G401 (cell line): ENCODE measurements at regions not wholly inside any gene's neighbourhood (a gene's known extent, or its start where the extent isn't known, plus 50 kb on each side); places are given as distances from the start of the nearest gene placed in this dataset.
A peak's percentile ranks its signal among the peaks of the same experiment; 100 is the strongest.

Experiments used
- DNase-seq: peaks from one replicate; pipeline ENCODE4 v3.0.0-alpha.2; 2015; ENCODE audit warnings: low spot score
- in situ Hi-C: cut with HindIII; loops from 2 replicates; pipeline ENCODE4 v1.10.0; 2016; ENCODE audit warnings: low sequenced_read_pairs, mixed read lengths

- in situ Hi-C loops = no loop called here
- DNase-seq = no peak
Measured at GRCh38 chr2:67462738-67463496, 65.8 kb downstream of the ETAA1 start.

GRCh38 chr2:67463810-67464209, 66.7 kb downstream of the ETAA1 start:
- DNase-seq = no peak
- in situ Hi-C loops = no loop called here

DNA sequence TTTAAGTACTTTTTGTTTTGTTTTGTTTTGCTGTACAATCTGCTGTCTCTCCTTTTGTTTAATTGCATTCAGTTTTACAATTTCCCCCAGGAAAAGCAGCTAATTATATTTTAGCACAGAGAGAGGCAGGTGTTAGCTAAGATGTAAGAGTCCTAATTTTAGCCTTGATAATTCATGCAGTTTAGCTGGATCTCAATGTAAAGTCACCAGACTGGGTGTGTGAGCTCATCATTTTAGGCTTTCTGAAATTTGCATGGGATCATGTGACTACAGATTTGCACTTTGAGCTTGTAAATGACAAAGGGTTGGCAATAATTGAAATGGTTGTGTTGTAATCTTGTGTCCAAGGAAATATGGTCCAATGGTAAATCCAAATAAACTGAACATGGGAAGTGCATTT, 68.5 kb downstream of the ETAA1 start:
- in situ Hi-C loops = no loop called here

DNA sequence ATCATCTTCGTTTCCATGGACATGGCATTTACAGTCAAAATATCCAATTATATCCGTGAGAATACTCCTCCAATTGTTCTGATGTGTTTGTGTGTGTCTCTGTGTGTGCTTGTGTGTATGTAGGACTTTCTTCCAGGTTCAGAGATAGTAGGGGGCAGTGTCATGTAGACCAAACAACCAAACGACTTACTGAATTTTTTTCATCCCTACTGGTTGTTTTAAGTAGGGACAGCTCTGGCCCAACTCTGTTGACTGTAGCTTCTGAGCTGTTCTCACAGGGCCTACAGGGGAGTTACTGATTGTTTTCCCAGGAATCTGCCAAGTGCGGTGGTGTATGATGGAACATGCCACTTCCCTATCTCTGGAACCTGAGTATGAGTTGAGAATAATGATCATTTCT, 69.6 kb downstream of the ETAA1 start:
- DNase-seq = no peak
- in situ Hi-C loops = no loop called here

More for the DNA sequence above, 68.5 kb downstream of the ETAA1 start:
- DNase-seq = no peak

DNA sequence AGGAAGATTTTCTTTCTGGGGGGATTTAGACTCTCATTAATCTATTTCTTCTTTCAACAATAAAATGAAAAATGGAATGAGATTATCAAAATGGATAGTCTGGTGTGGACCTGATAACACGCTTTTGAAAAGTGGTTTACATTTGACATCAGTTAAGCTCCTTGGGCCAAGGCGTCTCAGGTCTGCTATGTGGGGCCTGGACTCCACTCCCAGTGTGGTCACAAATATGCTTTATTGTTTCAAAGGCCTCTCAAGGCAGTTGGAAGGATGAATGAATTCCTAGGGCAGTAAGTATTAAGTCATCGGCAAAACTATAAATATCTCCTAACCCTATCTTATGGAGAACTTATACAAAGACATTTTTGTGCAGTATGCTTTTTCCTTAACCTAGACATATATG, 74.5 kb downstream of the ETAA1 start:
- in situ Hi-C loops = no loop called here
- DNase-seq = no peak

- in situ Hi-C loops = no loop called here
- DNase-seq = peak; percentile 39
Measured at GRCh38 chr2:67476809-67477790, 80.0 kb downstream of the ETAA1 start.

GRCh38 chr2:67479261-67479660, 82.1 kb downstream of the ETAA1 start:
- in situ Hi-C loops = no loop called here
- DNase-seq = no peak

DNA sequence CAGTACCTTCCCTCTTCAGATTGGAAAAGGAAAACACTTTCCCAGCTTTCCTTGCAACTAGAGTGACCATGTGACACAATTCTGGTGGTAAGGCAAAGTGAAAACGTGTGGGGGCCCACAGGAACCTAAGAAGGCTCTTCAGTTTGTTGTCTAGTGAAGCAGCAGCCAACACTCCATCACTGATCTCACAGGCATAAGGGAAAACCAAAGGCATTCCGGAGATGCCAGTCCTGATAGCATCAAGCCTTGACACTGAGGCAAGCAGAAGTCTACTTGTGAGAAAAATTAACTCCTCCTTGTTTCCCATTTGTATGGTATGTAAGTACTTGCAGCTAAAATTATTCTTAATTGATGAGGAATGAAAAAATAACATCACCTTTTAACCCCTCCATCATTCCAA, 88.3 kb downstream of the ETAA1 start:
- no peak for DNase-seq
- in situ Hi-C loops = no loop called here

DNA sequence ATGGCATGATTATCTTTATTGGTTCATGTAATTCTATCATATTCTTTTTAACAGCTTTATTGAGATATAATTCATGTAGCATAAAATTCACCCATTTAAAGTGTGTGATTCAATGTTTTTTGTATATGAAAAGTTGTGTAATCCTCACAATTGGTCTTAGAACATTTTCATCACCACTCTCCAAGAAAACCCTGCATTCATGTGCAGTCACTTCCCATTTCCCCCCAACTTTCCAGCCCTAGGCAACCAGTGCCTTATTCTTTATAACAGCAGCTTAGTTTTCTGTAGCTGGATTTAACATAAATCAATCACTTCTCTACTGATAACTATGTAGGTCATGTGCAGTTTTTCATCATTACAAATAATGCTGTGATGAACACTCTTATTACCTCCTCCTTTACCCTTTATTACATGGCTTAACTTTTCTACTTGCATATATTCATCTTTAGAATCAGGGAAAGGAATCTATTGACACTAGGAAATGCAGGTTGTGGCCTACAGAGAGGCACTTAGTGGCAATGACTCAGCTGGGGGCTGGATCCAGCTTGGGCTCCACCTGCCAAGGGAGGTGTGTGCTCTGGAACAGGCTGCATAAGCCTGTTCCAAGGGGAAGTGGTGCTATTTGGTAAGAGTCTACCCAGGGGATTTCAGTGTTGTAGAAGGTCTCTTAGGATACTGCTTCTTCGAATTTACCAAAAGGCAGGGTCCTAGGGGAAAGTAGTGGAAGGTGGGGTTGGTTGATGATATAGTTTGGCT, 89.1 kb downstream of the ETAA1 start:
- DNase-seq = no peak
- in situ Hi-C loops = no loop called here

GRCh38 chr2:67487993-67488392, 90.9 kb downstream of the ETAA1 start:
- in situ Hi-C loops = no loop called here
- no peak for DNase-seq

GRCh38 chr2:67489396-67489795, 92.3 kb downstream of the ETAA1 start:
- DNase-seq = no peak
- in situ Hi-C loops = no loop called here

- in situ Hi-C loops = no loop called here
- no peak for DNase-seq
Measured at GRCh38 chr2:67498931-67499330, 101.8 kb downstream of the ETAA1 start.

GRCh38 chr2:67499989-67500388, 102.9 kb downstream of the ETAA1 start:
- in situ Hi-C loops = no loop called here
- DNase-seq = no peak

DNA sequence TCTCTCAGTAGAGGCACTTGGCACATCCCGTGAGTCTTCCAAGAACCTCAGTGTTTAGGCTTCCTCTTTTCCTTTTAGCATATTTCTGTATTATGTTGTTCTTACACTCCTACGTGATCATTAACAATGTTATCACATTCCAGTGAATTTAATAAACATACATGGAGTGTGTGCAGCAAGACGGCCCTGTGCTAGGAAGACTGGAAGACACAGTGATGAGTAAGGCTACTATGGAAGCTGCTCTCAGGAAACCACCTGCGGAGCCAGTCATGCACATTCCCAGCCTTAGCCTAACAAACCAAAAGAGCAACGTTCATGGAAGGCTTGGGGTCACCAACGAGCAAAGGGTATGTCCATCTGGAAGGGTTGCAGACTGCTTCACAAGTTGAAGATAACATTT, 103.4 kb downstream of the ETAA1 start:
- no peak for DNase-seq
- in situ Hi-C loops = no loop called here

- DNase-seq = no peak
- in situ Hi-C loops = no loop called here
Measured at GRCh38 chr2:67502346-67503065, 105.4 kb downstream of the ETAA1 start.

DNA sequence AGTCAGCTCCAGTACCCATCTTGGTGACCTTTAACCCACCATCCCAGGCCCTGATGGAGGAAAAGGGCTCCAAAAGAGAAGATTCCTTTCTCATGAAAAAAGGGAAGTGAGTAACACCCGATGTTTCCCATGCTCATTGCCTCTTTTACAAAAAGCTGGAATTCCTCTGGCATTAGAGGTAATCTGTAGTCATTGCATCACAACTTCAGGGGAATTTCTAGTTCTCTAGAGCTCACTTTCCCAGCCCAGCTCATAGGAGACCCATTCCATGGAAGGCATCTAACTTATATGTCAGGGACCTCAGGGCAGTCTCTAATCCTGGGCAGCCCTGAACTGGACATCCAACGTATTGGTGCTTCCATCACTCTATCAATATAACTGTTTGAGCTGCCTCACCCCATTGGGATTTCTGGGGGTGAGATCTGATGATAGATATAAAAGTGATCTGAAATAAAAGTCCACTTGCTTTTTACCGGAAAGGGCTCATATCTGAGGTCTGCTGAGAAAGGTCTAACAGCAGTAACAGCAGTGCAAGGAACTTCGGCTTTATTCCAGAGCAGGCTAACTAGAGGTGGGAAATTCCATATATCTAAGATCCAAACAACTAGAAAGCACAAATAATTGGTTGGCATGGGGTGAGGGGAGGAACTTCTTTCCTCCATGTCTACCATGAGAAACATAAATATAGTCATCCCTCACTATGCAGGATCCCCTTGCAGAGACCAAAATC, 106.1 kb downstream of the ETAA1 start:
- in situ Hi-C loops = no loop called here
- no peak for DNase-seq

GRCh38 chr2:67510745-67511144, 113.6 kb downstream of the ETAA1 start:
- in situ Hi-C loops = no loop called here
- no peak for DNase-seq

DNA sequence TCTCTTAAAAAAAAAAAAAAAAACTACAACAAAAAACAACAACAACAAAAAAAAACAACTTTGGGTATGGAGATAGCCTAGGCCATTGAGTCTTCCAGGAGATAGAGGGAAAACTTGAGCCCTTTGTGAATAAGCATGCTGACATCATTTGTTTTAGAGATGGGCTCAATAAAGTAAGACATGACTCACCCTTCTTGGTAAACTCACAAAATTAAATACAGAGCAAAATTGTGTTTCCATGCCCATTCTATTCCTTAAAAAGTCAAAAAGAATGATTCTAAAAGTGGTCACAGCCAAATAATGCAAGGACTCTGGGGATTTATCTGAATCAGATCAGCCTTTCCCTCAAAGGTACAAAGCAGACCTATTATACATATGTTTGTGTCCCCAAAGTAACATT, 117.4 kb downstream of the ETAA1 start:
- no peak for DNase-seq
- in situ Hi-C loops = no loop called here
